GM18507 (cell line): ENCODE measurements at regions not wholly inside any gene's neighbourhood (a gene's known extent, or its start where the extent isn't known, plus 50 kb on each side); places are given as distances from the start of the nearest gene placed in this dataset.

ENCODE experiments used
- DNase-seq: peaks from one replicate; pipeline ENCODE4 v3.0.0; 2011; ENCODE audit warnings: low read depth; ENCODE audit not compliant: insufficient read length; ENCODE audit errors: extremely low spot score
- FAIRE-seq: peaks from 2 replicates; lab custom pipeline; 2011; peaks lifted over from hg19 to GRCh38; lab: Jason Lieb, UNC

- FAIRE-seq (no peak), DNase-seq (no peak)
Observed at GRCh38 chr4:129490516-129490915, 394.6 kb downstream of the C4orf33 start.

DNA sequence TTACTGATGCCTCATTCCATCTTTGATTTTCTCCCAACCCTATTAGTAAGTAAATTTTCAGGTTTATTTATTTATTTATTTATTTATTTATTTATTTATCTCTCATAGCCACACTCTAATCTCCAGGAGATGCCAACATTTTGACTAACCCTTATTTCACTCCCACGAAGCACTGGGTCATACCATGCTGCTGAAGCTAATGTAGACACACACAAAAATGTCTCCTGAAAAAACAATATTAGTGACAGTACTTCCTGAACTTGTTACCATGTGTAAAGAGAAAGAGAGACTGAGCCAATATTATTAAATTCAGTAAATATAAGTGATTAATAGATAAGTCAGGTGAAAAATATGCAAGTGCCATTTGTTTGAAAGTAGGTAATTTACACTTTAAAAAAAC lies 402.7 kb downstream of the C4orf33 start:
- DNase-seq = no peak
- FAIRE-seq = no peak

DNA sequence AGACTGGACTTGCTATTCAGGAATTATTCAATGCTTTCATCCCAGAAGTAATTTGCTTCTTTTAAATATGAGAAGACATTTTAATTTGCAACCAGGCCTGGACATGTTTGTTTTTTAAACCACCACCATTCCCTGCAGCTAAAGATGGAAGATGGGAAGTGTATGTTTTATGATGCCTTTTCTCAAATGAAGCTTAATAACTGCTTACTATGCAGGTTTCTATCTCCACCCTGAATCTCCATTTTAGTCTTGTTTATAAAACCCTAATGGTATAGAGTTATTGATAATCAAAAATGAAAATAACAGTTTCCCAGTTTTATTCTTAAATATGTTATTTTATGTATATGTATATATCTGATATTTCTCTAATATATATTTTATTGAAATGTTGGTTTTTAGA lies 418.9 kb downstream of the C4orf33 start:
- no peak for DNase-seq
- FAIRE-seq = no peak

- FAIRE-seq (no peak), DNase-seq (no peak)
Observed at GRCh38 chr4:129515356-129515755, 419.4 kb downstream of the C4orf33 start.

DNA sequence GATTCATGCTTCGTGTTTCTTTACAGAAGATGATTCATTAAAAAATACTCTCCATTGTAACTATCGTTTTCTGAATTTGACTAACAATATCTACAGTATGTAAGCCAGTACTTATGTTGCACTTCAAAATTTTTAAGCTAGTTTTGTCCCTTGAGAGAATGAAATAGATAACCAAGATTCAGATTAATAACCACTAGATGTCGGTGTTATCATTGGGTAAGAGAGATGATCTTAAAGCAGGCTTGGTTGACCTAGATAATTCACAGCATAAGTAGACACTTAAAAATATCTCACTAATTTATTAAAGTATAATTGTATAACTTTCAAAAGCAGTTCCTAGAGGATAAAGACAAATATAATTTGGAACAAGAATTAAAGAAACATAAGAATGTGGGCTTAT lies 430.9 kb downstream of the C4orf33 start:
- FAIRE-seq (no peak), DNase-seq (no peak)

- DNase-seq = no peak
- FAIRE-seq = no peak
Observed at GRCh38 chr4:129531253-129531652, 435.3 kb downstream of the C4orf33 start.

- peak; percentile 44 for FAIRE-seq
- no peak for DNase-seq
Observed at GRCh38 chr4:129532573-129532972, 436.6 kb downstream of the C4orf33 start.

DNA sequence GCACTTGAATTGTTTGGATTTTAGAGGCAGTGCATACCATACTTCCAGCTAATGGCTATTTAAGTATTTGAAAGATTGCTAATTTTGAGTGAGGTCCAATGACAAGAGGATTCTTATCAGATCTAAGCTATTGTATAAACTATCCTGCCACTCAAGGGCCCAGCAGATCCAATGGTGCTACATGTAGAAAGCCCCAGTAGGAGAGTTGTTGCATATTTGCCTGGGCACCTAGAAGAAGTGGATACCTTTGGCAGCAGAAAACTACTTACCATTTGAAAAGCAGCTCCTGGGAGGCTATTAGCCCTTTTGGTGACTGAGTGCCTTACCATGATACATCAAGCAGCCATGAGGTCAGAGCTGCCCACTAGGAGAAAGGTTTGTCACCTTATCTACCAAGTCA lies 447.3 kb downstream of the C4orf33 start:
- FAIRE-seq (no peak), DNase-seq (no peak)

DNA sequence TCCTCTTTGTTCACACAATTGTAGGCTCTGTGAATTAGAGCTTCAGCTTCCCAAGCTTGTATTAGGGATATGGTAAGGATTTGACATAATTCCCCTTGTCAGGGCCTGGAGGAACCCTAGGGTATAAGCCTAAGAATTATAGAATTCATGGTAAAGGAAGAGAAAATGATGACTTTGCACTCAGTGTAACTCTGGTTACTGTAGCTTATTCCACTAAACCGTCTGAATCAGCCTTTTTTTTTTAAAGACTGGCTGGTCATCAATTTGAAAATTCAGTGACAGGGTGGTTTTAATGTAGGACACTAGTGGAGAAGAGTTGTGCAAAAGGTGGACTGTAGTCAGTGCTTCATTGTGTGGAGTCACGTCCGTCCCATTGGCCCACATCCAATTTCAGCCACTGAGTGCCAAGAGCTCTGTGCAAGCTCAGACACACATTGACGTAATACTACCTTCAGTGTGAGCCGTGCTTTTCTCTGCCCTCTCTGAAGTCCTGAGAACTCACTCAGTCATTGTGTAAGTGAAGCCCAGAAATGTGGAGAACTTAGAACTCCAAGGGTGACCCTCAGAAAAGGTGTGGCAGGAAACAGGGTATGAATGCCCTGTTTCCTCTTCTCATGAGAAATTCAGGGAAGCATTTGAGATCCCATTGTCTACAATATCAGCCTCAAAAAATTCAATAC lies 449.8 kb downstream of the C4orf33 start:
- FAIRE-seq = no peak

GRCh38 chr4:129546531-129546930 lies 450.6 kb downstream of the C4orf33 start:
- FAIRE-seq = no peak
- no peak for DNase-seq

More for the DNA sequence above, 449.8 kb downstream of the C4orf33 start:
- no peak for DNase-seq

- no peak for DNase-seq
- no peak for FAIRE-seq
Observed at GRCh38 chr4:129550281-129550785, 454.4 kb downstream of the C4orf33 start.

- DNase-seq = no peak
- no peak for FAIRE-seq
Observed at GRCh38 chr4:129561280-129561679, 465.3 kb downstream of the C4orf33 start.

GRCh38 chr4:129561886-129562671 lies 466.1 kb downstream of the C4orf33 start:
- DNase-seq (no peak), FAIRE-seq (no peak)

GRCh38 chr4:129565214-129565613 lies 469.3 kb downstream of the C4orf33 start:
- no peak for DNase-seq
- no peak for FAIRE-seq

DNA sequence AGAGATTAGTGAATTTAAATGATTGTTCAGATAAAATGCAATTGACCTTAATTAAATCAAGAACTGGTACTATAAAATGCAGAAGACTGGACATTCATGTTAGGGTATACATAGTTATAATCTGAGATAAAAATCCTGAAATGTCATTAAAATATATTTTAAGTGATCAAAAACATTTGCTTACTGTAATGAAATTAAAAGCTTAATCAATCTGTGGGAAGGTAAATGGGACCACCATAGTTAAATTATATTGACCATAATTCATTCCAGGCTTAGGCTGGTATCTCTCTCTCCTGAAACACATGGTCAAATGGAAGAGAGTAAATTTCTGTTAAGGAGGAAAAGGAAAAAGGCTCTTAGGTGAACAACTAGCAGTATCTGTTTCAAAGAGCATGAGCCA lies 474.4 kb downstream of the C4orf33 start:
- FAIRE-seq (no peak), DNase-seq (no peak)

DNA sequence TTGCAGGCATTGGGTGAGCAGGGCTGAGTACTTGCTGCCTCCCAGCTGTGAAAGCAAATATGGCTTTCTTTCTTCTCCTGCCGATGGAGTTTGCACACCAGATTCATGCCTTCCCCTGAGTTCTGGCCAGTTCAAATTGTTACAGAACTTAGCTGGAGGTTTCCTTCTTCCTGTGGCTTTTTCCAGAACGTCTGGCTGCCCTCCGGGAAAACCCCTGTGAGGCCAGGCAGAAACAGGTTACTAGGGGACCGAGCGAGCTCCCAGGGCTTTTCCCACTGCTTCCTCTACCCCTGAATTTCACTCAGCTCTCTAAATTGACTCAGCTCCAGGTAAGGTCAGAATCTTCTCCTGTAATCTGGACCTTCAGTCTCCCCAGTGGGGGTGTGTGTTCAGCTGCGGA lies 482.4 kb downstream of the C4orf33 start:
- FAIRE-seq (no peak), DNase-seq (no peak)

GRCh38 chr4:129581305-129581704 lies 485.4 kb downstream of the C4orf33 start:
- no peak for FAIRE-seq

GRCh38 chr4:129583868-129584267 lies 487.9 kb downstream of the C4orf33 start:
- FAIRE-seq (no peak), DNase-seq (no peak)

More at GRCh38 chr4:129581305-129581704, 485.4 kb downstream of the C4orf33 start:
- DNase-seq = no peak

DNA sequence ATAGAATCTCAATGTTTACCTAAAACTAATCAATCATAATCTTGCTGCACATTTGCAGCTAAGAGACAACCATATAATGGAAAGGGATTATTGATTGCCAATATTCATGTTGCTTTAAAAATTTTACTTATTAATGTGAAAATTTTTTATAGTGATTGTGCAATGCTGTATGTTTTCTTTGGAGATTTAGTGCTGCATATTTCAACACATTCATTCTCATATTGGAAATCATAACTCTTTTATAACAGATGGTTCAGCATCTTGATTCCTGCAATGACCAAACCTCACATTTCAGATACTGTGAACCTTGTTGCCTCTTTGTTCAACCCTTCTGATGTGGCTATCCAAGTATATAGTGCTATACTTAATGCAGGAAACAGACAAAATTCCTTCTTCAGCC lies 502.6 kb downstream of the C4orf33 start:
- FAIRE-seq = no peak

DNA sequence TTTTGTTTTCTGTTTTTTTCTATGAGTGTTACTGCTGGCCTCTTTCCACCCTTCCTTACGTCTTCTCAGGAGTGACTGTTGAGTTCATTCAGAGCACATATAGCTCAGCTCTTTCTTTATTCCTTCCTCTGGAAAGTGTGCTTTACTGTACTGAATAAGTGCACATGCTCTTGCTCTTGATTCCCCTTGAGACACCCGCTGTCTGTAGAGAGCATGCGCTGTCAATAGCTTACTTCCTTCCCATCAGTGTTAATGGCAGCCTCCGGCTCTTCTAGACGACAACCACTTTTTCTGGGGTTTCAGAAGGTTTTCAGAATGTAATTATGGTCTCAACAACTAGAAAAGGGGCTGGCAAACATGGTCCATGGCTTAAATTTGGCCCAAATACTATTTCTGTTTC lies 504.9 kb downstream of the C4orf33 start:
- DNase-seq (no peak), FAIRE-seq (no peak)

More for the DNA sequence above, 502.6 kb downstream of the C4orf33 start:
- no peak for DNase-seq

- FAIRE-seq = no peak
Observed at GRCh38 chr4:129602447-129602846, 506.5 kb downstream of the C4orf33 start.

More at GRCh38 chr4:129602447-129602846, 506.5 kb downstream of the C4orf33 start:
- no peak for DNase-seq
